ENCODE measurements at regions not wholly inside any gene's neighbourhood (a gene's known extent, or its start where the extent isn't known, plus 50 kb on each side); places are given as distances from the start of the nearest gene placed in this dataset.

GRCh38 chr6:132236281-132236680, 165.0 kb downstream of the MOXD1 start:
- TF ChIP-seq, protein P1, sequence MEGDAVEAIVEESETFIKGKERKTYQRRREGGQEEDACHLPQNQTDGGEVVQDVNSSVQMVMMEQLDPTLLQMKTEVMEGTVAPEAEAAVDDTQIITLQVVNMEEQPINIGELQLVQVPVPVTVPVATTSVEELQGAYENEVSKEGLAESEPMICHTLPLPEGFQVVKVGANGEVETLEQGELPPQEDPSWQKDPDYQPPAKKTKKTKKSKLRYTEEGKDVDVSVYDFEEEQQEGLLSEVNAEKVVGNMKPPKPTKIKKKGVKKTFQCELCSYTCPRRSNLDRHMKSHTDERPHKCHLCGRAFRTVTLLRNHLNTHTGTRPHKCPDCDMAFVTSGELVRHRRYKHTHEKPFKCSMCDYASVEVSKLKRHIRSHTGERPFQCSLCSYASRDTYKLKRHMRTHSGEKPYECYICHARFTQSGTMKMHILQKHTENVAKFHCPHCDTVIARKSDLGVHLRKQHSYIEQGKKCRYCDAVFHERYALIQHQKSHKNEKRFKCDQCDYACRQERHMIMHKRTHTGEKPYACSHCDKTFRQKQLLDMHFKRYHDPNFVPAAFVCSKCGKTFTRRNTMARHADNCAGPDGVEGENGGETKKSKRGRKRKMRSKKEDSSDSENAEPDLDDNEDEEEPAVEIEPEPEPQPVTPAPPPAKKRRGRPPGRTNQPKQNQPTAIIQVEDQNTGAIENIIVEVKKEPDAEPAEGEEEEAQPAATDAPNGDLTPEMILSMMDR (IDR thresholded peaks at IDR 0.05; ENCODE audit: poor library complexity), result no peak
- no peak for TF ChIP-seq EZH2 (IDR thresholded peaks at IDR 0.05; ENCODE audit: borderline replicate concordance)
